ENCODE measurements at regions not wholly inside any gene's neighbourhood (a gene's known extent, or its start where the extent isn't known, plus 50 kb on each side); places are given as distances from the start of the nearest gene placed in this dataset.
"Not testable (repeated sequence)": the region's sequence is repeated elsewhere in the genome, so short reads cannot be mapped to it uniquely, and the experiment has no call there.

GRCh38 chr12:13562915-13563742 lies 366.6 kb downstream of the EMP1 start:
- no peak for DNase-seq (ENCODE audit: low spot score)

- no peak for DNase-seq (ENCODE audit: low spot score)
These were observed 365.4 kb downstream of the EMP1 start for GRCh38 chr12:13561923-13562322.

GRCh38 chr12:13559318-13559978 lies 362.9 kb downstream of the EMP1 start:
- no peak for DNase-seq (ENCODE audit: low spot score)

GRCh38 chr12:13552830-13553229 lies 356.3 kb downstream of the EMP1 start:
- no peak for DNase-seq (ENCODE audit: low spot score)

- no peak for DNase-seq (ENCODE audit: low spot score)
These were observed 350.8 kb downstream of the EMP1 start for GRCh38 chr12:13547283-13547682.

- DNase-seq (ENCODE audit: low spot score): no peak
These were observed 349.7 kb downstream of the EMP1 start for GRCh38 chr12:13546231-13546630.

GRCh38 chr12:13539051-13539450 lies 342.5 kb downstream of the EMP1 start:
- DNase-seq (ENCODE audit: low spot score): no peak

- no peak for DNase-seq (ENCODE audit: low spot score)
These were observed 341.6 kb downstream of the EMP1 start for GRCh38 chr12:13538136-13538535.

- DNase-seq (ENCODE audit: low spot score): no peak
These were observed 341.1 kb downstream of the EMP1 start for GRCh38 chr12:13537623-13538022.

- no peak for DNase-seq (ENCODE audit: low spot score)
These were observed 339.8 kb downstream of the EMP1 start for GRCh38 chr12:13536219-13536910.

- DNase-seq (ENCODE audit: low spot score): peak; percentile 56
These were observed 338.3 kb downstream of the EMP1 start for GRCh38 chr12:13534645-13535398.

- no peak for DNase-seq (ENCODE audit: low spot score)
These were observed 337.7 kb downstream of the EMP1 start for GRCh38 chr12:13534242-13534641.

GRCh38 chr12:13530966-13531365 lies 334.4 kb downstream of the EMP1 start:
- DNase-seq (ENCODE audit: low spot score): no peak

- not testable (repeated sequence) for DNase-seq (ENCODE audit: low spot score)
These were observed 329.8 kb downstream of the EMP1 start for GRCh38 chr12:13526185-13526921.

GRCh38 chr12:13523536-13524307 lies 327.2 kb downstream of the EMP1 start:
- no peak for DNase-seq (ENCODE audit: low spot score)

- DNase-seq (ENCODE audit: low spot score): not testable (repeated sequence)
These were observed 321.5 kb downstream of the EMP1 start for GRCh38 chr12:13518034-13518433.

- DNase-seq (ENCODE audit: low spot score): no peak
These were observed 313.2 kb downstream of the EMP1 start for GRCh38 chr12:13509740-13510139.

- no peak for DNase-seq (ENCODE audit: low spot score)
These were observed 309.1 kb downstream of the EMP1 start for GRCh38 chr12:13505636-13506035.

GRCh38 chr12:13505224-13505623 lies 308.7 kb downstream of the EMP1 start:
- DNase-seq (ENCODE audit: low spot score): no peak

- DNase-seq (ENCODE audit: low spot score): no peak
These were observed 308.2 kb downstream of the EMP1 start for GRCh38 chr12:13504736-13505135.

- peak; percentile 27 for DNase-seq (ENCODE audit: low spot score)
These were observed 307.5 kb downstream of the EMP1 start for GRCh38 chr12:13504074-13504473.

Data from AG08395 (cell line).